ENCODE measurements at regions not wholly inside any gene's neighbourhood (a gene's known extent, or its start where the extent isn't known, plus 50 kb on each side); places are given as distances from the start of the nearest gene placed in this dataset.

GRCh38 chr4:116387937-116388474 is 697.4 kb downstream of the TRAM1L1 start:
- TF ChIP-seq EZH2 (IDR thresholded peaks at IDR 0.05; ENCODE audit: insufficient read depth, poor library complexity, severe bottlenecking), result no peak
- TF ChIP-seq EZH2phosphoT487 (IDR thresholded peaks at IDR 0.05; ENCODE audit: insufficient read depth, low read depth), result no peak

Data from GM23248 (cell line).